ENCODE measurements at regions not wholly inside any gene's neighbourhood (a gene's known extent, or its start where the extent isn't known, plus 50 kb on each side); places are given as distances from the start of the nearest gene placed in this dataset.

DNA sequence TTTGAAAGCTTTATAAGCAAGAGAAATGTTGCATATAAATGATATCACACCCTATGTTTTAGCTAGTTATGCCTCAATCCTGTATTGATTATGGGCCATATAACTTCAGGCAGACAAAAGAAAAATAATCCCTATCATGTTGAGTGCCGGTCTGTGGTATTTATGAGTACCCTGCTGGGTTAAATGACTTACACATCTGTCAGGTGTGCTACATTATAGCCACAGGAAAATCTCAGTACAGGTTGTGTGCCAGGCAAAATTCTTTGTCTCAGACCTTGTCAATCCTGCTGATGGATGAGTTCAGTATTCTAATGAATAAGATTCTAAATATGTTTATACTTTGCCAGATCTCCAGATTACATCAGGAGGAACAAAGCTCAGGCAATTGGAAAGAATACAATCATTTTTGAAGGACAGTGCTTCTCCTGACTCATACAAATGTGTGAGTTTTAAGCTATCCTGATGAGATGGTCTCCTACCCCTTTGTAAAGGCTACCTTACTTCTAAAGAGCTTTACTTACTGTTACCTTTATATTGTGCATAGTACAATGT is 109.8 kb upstream of the FOXG1 start:
- H3K4me3 ChIP-seq = no peak overlapping the region
- no peak overlapping the region for H3K27ac ChIP-seq

DNA sequence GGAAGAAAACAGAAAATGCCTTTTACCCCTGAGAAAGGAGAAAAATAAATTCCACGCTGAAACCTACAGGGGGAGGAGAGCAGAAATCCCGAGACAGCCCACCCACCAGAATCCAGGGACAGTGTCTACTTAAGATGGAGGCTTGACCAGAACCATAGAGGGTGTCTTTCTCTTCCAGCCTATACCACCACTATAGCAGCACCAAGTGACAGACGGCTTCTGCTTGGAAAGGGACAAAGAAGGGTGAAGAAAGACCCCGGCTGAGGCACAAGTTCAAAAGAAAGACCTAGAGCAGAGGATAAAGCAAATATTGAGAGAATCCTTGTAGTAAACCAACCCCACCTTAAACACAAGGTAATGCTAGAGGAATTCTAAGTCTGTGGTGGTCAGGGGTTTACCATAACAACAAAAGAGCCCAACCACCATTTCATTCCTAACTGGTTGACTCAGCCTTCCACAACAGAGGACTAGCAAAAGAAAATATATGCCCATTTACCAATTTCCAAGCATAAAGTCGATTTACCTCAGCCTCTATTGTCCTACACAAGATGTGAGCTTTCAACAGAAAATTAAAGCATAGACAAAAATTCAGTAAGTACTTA is 105.3 kb upstream of the FOXG1 start:
- Histone ChIP-seq H3K27ac (no peak overlapping the region), H3K4me3 (no peak overlapping the region)

DNA sequence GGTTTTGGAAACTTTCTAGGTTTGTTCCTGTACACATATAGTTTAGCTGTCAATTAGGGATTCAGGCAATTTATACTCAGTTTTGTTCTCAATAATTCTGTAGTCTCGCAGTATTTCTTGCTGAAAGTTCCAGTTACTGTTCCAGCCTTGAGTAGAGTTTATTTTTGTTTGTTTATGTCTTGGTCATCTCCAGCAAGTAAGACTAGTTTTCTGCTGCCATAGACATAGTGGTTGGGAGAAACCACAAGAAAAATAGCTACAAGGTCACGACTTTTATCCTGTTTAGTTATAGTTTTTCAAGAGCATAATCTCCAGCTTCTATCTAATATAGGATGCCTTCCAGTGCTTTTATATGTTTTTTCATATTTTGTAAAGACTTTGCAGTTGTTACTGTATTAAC is 99.6 kb upstream of the FOXG1 start:
- Histone ChIP-seq H3K4me3 (no peak overlapping the region), H3K27ac (no peak overlapping the region)

DNA sequence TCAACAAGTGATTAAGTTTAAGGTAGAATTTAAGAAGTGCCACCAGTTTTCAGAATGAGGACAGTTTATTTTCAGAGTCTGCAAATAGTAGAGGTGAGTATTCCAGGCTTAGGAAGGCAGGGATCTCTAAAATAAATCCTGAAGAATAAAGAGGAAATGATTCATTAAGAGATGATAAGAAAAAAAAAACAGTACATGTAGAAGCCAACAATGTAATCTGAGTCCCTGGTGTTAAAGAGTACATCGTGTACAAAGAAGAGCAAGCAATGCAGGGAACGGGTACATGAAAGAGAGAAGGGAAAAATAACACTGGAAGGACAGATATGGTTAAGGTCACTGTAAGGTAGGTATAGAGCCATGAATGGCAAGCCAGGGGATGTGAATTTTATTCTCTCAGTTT is 95.2 kb upstream of the FOXG1 start:
- H3K4me3 ChIP-seq = no peak overlapping the region

DNA sequence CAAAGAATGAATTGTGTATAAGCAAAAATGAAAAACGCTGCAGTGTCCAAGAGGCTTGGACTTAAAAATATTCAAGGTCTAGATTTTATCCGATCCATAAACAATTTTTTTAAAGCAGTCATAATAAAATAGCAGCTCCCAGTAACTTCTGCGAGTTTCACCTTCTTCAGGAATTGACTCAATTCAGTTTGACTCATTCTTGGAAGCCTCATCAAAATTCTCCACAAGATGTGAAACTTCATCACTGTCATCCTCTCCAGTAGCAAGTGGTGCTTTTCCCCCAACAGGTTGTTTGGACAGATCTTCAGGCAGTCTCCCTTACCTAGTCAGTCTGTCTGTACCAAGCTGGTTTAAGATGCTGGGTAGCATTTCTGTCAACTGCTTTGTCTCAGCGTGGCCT is 93.5 kb upstream of the FOXG1 start:
- Histone ChIP-seq H3K27ac (no peak overlapping the region), H3K4me3 (no peak overlapping the region)

More for the DNA sequence above, 95.2 kb upstream of the FOXG1 start:
- H3K27ac ChIP-seq = no peak overlapping the region

DNA sequence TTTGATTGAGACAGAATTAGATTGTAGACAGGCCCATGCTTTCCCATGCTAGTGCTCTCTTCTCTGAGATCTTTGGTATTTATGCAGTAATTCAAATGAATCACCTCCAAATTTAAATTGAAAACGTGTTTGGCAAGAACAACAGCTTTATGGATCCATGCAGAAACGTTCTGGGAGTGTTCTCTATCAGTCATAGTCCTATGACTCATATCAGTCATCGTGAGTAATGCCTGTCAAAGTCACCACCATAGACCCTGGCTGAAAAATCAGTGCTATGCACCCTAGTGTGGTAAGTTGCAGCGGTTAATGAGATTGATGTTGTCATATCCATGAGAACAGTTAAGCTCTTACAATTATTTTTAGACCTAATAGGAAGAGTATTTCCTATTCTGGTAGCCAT is 90.1 kb upstream of the FOXG1 start:
- Histone ChIP-seq H3K27ac (no peak overlapping the region), H3K4me3 (no peak overlapping the region)

DNA sequence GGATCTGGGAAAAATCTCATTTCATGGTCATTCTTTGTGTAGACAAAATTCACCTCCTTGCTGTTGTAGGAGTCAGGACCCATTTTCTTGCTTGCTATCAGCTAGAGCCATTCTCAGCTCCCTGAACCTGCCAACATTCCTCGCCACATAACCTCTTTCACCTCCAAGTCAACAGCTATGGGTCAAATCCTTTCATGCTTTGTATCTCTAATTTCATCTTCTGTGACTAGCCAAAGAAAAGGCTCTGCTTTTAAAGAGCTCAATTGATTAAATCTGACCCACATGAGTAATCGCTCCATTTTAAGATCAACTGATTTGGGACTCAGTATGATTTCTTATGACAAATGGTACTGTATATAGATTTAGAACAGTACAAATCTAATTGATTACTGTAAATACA is 89.2 kb upstream of the FOXG1 start:
- no peak overlapping the region for H3K4me3 ChIP-seq
- H3K27ac ChIP-seq = no peak overlapping the region

DNA sequence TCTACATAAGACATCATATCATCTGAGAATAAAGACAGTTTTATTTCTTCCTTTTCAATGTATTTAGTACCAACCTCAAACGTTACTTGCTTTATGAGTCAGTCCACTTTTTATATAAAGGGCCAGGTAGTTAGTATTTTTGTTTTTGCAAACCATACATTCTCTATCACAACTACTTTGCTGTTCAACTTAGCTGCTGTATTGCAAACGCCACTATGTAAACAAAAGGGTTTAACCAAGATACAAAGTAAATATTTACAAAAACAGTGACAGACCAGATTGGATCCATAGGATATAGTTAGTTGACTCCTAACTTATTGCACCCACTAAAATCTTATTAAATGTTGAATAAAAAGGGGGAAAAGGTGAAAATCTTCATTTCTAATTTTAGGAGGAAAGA is 87.7 kb upstream of the FOXG1 start:
- Histone ChIP-seq H3K4me3 (no peak overlapping the region), H3K27ac (no peak overlapping the region)

DNA sequence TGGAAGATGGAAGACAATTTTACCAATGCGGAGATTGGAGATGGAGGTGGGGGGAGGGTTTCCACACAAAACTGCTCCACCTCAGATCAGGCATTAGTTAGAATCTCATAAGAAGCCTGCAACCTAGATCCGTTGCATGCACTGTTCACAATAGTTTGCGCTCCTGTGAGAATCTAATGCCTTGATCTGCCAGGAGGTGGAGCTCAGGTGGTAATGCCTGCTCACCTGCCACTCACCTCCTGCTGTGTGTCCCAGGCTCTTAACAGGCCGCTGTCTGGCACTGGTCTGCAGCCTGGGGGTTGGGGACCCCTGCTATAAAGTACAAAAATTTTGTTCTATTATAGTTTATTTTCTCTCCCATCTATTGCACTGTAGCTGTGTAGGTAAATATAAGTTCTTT is 84.9 kb upstream of the FOXG1 start:
- Histone ChIP-seq H3K27ac (no peak overlapping the region), H3K4me3 (no peak overlapping the region)

DNA sequence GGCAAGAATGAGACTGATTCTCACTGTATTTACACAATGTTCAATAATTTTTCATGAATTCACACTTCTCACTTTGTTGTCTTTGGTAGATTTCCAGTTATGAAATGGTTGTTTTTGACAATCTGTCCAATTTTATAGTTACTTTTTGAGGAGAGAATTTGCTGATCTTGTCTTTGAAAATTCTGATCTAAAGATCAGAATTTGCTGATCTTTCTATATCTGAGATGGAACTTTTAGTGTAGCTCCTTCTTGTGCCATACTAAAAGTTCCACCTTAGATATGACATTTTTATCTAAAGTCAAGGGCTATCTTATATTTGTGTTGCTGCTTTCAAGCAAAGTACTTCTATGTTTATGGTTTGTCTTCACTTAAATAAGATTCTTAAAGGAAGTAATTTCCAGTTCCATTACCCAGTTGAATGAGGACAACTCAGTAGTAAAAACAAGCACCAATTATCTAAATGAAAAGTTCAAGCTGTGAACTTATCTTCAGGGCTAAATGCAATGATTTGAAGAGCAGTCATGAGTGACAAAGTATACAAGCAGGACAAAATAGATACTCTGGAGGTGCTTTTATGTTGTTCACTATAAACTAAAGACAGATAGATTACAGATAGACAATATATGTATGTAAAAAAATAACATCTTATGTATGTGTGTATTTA is 76.4 kb upstream of the FOXG1 start:
- H3K27ac ChIP-seq = no peak overlapping the region
- H3K4me3 ChIP-seq = no peak overlapping the region

DNA sequence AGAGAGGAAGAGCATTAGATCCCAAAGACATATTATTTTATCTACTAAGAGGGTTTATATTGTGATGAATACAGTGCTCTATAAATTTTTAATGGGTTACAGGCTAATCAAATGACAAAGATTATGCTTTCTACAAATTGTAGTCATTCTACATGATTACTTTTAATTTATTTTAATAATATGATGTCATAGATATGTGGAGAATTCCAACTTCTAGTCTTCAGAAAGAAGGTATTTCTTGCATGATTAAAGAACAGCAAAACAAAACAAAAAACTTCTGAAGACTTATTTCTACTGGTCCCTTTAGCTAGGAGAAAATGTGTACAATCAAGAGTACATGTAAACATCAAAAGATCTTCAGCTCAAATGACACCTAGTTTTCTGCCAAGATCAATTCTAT is 71.5 kb upstream of the FOXG1 start:
- Histone ChIP-seq H3K27ac (no peak overlapping the region), H3K4me3 (no peak overlapping the region)

DNA sequence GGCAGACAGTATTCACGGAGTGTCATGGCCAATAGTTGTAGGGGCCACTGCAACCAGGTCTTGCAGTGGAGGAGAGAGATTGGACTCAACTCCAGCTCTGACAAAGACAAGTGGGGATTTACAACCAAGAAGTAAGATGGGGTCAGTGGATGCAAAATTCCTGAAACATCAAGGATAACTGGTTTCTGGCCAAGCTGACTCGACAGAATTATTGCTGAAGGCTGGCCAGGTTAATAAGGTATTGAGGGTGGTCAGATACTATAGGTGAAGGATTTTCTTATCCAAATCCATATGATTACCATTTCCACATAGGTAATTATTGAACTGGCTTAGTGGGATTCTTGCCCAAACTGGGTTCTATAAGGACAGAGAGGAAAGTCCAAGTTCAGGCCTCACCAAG is 64.9 kb upstream of the FOXG1 start:
- H3K4me3 ChIP-seq = no peak overlapping the region
- H3K27ac ChIP-seq = no peak overlapping the region

DNA sequence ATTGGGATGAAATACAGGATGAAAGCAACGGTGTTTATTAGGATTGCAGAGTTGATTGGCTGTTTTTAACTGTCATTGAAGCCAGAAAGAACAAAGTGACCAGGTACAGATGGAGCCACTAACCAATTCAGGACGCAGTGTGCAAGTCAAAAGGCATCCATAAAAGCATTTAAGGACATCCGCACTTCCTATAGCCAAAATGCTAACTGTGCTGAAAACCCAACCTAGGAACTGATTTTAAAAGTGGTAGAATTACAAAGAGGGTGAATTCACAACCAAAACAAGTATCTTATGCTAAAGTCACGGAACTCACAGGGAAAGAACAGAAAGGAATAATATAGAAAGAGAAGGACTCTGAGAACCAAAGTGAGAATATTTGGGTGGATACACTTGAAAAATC is 63.1 kb upstream of the FOXG1 start:
- no peak overlapping the region for H3K4me3 ChIP-seq
- no peak overlapping the region for H3K27ac ChIP-seq

DNA sequence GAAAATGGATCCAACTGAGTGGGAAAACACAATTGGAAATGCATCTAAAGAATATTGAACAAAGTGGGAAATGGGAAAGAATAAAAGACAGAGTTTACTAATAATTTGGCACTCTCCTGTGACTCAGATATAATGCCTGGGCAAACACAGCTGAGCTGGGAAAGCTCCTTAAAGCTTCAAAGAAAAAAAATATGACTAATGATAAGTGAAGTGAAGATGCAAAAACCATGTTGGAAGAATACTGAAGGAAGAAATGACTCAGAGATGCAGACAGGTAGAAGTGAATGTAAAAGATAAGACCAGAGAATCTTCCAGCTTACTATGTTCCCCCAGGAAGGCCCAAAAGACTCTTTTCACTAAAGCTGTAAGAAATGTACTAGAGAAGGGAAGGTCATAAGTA is 62.4 kb upstream of the FOXG1 start:
- Histone ChIP-seq H3K27ac (no peak overlapping the region), H3K4me3 (no peak overlapping the region)

DNA sequence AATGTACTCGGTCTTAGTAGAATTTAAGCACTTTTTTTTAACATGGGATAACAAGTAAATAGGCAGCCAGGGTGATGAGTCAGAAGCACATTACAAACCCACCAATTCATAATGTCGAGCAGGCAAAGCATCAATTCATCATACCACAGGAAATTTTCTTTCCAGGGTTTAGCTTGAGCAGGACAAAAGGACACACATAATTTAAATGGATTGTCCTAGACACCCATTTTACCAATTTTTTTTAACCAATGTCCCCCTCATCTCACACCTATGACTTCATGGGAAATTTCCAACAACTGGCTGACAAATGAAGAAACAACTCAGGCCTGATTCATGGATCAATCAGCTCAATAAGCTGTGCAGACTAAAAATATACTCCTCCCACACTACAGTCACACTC is 58.8 kb upstream of the FOXG1 start:
- Histone ChIP-seq H3K4me3 (no peak overlapping the region), H3K27ac (no peak overlapping the region)

DNA sequence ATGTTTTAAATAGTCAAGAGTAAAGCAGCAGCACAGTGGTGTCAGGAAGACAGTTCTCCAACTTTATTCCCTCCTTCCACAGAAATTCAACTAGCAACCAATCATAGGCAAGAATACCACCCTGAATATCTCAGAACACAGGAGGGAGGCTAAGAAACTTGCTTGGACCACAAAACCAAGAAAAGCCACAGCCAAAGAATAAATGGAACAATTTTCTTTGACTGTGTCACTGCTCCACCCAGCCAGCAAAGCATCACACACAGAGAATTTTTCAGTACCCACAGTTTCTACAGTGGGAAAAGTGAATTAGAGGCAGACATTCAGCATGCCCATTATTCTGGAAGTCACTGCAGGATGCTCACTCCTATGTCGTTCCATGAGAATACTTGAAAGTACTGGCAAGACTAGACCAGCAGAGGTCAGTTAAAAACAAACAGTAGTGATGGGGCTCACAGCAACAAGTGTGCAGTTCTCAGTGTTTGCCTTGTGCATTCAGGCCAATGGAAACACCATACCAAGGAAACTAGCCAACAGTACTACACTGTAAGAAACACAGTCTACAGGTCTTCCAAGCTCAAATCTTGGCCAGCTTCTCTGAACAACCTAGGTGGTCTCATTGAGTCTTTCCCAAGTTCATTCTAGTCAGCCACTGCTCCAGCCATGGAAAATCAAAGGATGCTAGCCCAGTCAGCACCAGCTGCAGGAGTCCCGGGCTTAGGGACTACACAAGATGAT is 56.8 kb upstream of the FOXG1 start:
- Histone ChIP-seq H3K4me3 (no peak overlapping the region), H3K27ac (no peak overlapping the region)

Measured in skin epidermis (tissue), 12 donors.